Ovary (tissue), 7 donors: ENCODE measurements at regions not wholly inside any gene's neighbourhood (a gene's known extent, or its start where the extent isn't known, plus 50 kb on each side); places are given as distances from the start of the nearest gene placed in this dataset.
"Not testable (repeated sequence)": the region's sequence is repeated elsewhere in the genome, so short reads cannot be mapped to it uniquely, and the experiment has no call there.

Source experiments
- DNase-seq, 5 donors: peaks; one replicate each; pipeline ENCODE4 v3.0.0-alpha.2; 2019 to 2020
- H3K27ac ChIP-seq, 2 donors: fragments of 200-600 bp; one replicate each; pipeline versions ENCODE4 v1.5.1 to v1.8.0; 2019 to 2022
- H3K27me3 ChIP-seq: fragments of 200-600 bp; one replicate; pipeline ENCODE4 v1.8.0; 2022
- H3K36me3 ChIP-seq: fragments of 200-600 bp; sonication (generic); one replicate; pipeline ENCODE4 v1.5.1; 2019
- H3K4me1 ChIP-seq: one replicate; pipeline ENCODE4 v1.8.1; 2013; ENCODE audit warnings: mild to moderate bottlenecking, moderate library complexity; ENCODE audit not compliant: insufficient read depth
- H3K4me3 ChIP-seq: fragments of 200-600 bp; sonication (generic); one replicate; pipeline ENCODE4 v1.5.1; 2017
- H3K9me3 ChIP-seq, 2 donors: fragments of 200-600 bp in 1 of 2; sonication (generic) in 1 of 2; one replicate each; pipeline versions ENCODE4 v1.5.1 to v1.8.1; 2013 to 2019; ENCODE audit warnings: mild to moderate bottlenecking in 1 of 2, moderate library complexity in 1 of 2
- EP300 ChIP-seq: sonication (generic); formaldehyde crosslinking; IDR thresholded peaks from one replicate; pipeline ENCODE4 v1.6.1; 2017; ENCODE audit warnings: antibody characterized with exemption
- POLR2A ChIP-seq: fragments of 450-650 bp; IDR thresholded peaks from one replicate; pipeline ENCODE4 v1.6.1; 2017; ENCODE audit warnings: antibody characterized with exemption, mild to moderate bottlenecking, moderate library complexity
- WGBS, 3 donors: extraction: QIAGEN DNeasy Blood & Tissue Kit in 1 of 3; methylation state at CpG; one replicate each; pipeline versions ENCODE4 v1.1.5 to v1.1.7; 2013 to 2017; 5-methylcytosine and 5-hydroxymethylcytosine counted together
- intact Hi-C, 4 donors: fragments of 100-400 bp; cut with DNase I; formaldehyde crosslinking; loops; one replicate each; pipeline versions ENCODE4 v1.11.0 to v1.15.1; 2022 to 2023
- TF ChIP-seq, protein P1 (sequence below), 3 donors: fragments of 450-650 bp in 2 of 3; fragments of 200-600 bp in 1 of 3; IDR thresholded peaks; one replicate each; pipeline versions ENCODE4 v1.5.1 to v1.8.0; 2016 to 2022; ENCODE audit warnings: antibody characterized with exemption in 3 of 3, mild to moderate bottlenecking in 1 of 3
- donor health status: DM: no; HTN: no; CAD: no; lungs with moderate emphysema.
- donor health status: DM: no; HTN: no; CAD: no.
- donor health status: Bipolar disorder and iron deficiency.
- donor health status: DM: no; HTN: no; CAD: no.
- donor health status: DM: yes; HTN: yes; CAD: no.

DNA sequence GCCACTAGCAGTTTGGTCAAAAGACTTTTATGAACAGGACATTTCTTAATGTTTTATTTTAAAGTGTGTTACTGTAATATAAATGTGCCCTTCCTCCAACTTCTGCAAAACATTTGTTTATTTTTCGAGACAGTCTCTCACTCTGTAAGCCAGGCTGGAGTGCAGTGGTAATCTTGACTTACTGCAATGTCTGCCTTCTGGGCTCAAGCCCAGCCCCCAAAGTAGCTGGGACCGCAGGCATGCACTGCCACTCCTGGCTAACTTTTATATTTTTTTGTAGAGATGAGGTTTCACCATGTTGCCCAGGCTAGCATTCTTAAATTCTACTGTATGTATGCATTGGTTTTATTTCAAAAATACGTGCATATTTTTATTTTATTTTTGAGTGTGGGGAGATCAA, 1201.9 kb downstream of the STIM2 start:
- 80 to 82% (median 81%) methylated on average over 3 of the region's 3 CpGs for WGBS, 3 donors
- no peaks in the 10 kb centered on the region for H3K4me1 ChIP-seq
- H3K9me3 ChIP-seq, result no peaks in the 10 kb centered on the region
- TF ChIP-seq POLR2A, result no peak
- no peak overlapping the region for H3K27ac ChIP-seq
- intact Hi-C loops, result no loop called here
- no peak overlapping the region for H3K4me3 ChIP-seq
- H3K27me3 ChIP-seq, result no peaks in the 10 kb centered on the region
- H3K36me3 ChIP-seq, result no peaks in the 10 kb centered on the region
- no peak for DNase-seq

DNA sequence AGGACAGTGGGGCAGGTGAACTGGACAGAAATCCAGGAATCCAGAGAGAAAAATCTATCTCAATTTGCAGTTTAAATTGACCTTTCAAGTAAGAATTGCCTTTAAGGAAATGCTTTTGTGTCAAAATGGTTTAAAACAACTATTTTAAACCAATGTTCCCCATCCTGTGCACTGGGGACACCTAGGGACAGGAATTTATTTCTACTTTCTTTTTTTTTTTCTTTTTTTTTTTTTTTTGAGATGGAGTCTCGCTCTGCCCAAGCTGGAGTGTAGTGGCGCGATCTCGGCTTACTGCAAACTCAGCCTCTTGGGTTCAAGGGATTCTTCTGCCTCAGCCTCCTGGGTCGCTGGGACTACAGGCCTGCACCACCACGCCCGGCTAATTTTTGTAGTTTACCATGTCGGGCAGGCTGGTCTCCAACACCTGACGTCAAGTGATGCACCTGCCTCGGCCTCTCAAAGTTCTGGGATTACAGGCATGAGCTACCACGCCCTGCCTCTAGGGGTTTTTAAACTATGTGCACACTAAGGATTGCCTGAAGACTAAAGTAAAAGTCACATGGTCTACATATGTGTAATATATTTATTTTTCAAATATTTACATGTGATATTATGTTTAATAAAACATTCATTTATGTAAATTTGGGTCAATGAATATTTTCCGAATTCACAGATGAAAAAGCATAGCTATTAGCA, 1213.4 kb downstream of the STIM2 start:
- H3K36me3 ChIP-seq, result no peaks in the 10 kb centered on the region
- TF ChIP-seq, protein P1, sequence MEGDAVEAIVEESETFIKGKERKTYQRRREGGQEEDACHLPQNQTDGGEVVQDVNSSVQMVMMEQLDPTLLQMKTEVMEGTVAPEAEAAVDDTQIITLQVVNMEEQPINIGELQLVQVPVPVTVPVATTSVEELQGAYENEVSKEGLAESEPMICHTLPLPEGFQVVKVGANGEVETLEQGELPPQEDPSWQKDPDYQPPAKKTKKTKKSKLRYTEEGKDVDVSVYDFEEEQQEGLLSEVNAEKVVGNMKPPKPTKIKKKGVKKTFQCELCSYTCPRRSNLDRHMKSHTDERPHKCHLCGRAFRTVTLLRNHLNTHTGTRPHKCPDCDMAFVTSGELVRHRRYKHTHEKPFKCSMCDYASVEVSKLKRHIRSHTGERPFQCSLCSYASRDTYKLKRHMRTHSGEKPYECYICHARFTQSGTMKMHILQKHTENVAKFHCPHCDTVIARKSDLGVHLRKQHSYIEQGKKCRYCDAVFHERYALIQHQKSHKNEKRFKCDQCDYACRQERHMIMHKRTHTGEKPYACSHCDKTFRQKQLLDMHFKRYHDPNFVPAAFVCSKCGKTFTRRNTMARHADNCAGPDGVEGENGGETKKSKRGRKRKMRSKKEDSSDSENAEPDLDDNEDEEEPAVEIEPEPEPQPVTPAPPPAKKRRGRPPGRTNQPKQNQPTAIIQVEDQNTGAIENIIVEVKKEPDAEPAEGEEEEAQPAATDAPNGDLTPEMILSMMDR (IDR thresholded peaks at IDR 0.05), result no peak
- no peak for TF ChIP-seq EP300
- no peak for TF ChIP-seq POLR2A
- H3K27ac ChIP-seq, result no peak overlapping the region
- DNase-seq, result no peak
- no peaks in the 10 kb centered on the region for H3K4me1 ChIP-seq
- no peaks in the 10 kb centered on the region for H3K27me3 ChIP-seq
- no peak overlapping the region for H3K4me3 ChIP-seq
- intact Hi-C loops, result no loop called here
- 92 to 93% (median 92%) methylated on average over 12 of the region's 12 CpGs for WGBS, 3 donors
- H3K9me3 ChIP-seq, result no peaks in the 10 kb centered on the region

DNA sequence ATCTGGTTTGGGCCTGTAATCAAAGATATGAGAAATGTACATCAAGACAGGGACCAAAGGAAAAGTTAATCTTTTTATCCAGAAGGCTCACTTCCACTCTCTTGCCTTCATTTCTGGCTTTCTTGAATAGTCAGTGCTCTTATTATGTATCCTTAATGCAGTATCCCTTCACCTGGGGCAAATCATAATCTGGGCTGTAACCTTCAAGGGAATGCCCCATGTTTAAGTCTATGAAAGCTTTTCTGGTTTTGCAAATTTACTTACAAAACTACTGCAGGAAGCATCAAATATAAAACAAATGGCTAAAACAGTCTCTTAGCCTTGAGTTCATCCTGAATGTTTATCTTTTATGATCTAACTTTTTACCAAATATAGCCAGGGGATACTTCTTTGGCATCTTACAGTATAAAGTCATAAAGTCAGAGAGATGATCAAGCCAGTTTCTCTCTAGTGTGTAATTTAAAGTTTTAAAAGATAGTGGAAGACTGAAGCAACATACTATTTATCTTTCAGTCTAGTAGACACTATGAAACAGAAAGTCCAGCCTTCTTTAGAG, 1214.8 kb downstream of the STIM2 start:
- no peak for DNase-seq
- no peaks in the 10 kb centered on the region for H3K36me3 ChIP-seq
- no peak for TF ChIP-seq POLR2A
- TF ChIP-seq EP300, result no peak
- TF ChIP-seq, protein P1 (IDR thresholded peaks at IDR 0.05), result no peak
- no peak overlapping the region for H3K27ac ChIP-seq
- H3K27me3 ChIP-seq, result no peaks in the 10 kb centered on the region
- H3K4me1 ChIP-seq, result no peaks in the 10 kb centered on the region
- intact Hi-C loops, result no loop called here
- H3K4me3 ChIP-seq, result no peak overlapping the region
- H3K9me3 ChIP-seq, result no peaks in the 10 kb centered on the region

DNA sequence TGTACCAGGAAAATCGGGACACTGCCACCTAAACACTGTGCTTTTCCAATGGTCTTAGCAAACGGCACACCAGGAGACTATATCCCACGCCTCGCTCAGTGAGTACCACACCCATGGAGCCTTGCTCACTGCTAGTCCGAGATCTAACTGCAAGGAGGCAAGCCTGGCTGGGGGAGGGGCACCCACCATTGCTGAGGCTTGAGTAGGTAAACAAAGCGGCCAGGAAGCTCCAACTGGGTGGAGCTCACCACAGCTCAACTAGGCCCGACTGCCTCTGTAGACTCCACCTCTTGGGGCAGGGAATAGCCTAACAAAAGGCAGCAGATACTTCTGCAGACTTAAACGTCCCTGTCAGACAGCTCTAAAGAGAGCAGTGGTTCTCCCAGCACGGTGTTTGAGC, 1216.6 kb downstream of the STIM2 start:
- DNase-seq, H3K4me1 ChIP-seq, H3K4me3 ChIP-seq, H3K27ac ChIP-seq, H3K27me3 ChIP-seq, intact Hi-C loops, H3K36me3 ChIP-seq, H3K9me3 ChIP-seq: not testable (repeated sequence)
- WGBS, 3 donors, result 78 to 85% (median 85%) methylated on average over 9 of the region's 9 CpGs

DNA sequence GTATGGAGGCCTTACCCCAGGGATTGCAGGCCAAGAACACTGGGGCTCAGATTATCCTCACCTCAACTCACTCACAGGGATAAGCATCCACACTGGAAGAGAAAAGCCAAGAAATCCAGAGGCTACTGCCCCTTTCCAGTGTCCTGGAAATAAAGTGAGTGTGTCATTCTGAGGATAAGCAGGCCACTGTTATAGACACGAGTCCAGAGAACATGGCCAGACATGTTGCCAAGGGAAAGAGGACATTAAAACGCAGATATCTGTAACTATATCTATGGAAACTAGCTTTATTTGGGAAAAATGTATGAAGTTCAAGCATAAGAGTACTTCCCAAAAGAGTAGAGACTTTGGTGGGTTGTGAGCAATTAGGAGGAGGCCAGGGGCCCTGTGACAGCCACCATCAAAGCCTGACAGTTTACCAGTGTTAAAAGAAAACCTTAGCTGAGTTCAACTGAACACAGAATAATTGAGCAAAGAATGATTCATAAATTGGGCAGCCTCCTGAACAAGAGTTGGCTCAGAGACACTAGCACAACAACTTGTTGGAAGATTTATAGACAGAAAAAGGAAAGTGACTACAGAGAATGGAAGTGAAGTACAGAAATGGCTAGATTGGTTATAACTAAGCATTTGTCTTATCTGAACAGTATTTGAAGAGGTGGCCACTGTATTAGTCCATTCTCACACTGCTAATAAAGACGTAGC, 1222.2 kb downstream of the STIM2 start:
- no peak for TF ChIP-seq EP300
- no peak for TF ChIP-seq POLR2A
- TF ChIP-seq, protein P1 (IDR thresholded peaks at IDR 0.05), result no peak
- no peaks in the 10 kb centered on the region for H3K9me3 ChIP-seq
- intact Hi-C loops, result no loop called here
- no peaks in the 10 kb centered on the region for H3K36me3 ChIP-seq
- H3K4me1 ChIP-seq, result no peaks in the 10 kb centered on the region
- no peak overlapping the region for H3K27ac ChIP-seq
- no peak overlapping the region for H3K4me3 ChIP-seq
- H3K27me3 ChIP-seq, result no peaks in the 10 kb centered on the region
- no peak for DNase-seq
- WGBS, 3 donors, result 84% methylated on average over 3 of the region's 3 CpGs
